K562 (cell line): ENCODE measurements at regions not wholly inside any gene's neighbourhood (a gene's known extent, or its start where the extent isn't known, plus 50 kb on each side); places are given as distances from the start of the nearest gene placed in this dataset.

Source experiments
- ATAC-seq: fragments of 200-7000 bp; cut with Tn5 transposase; 3 replicates; pipeline ENCODE4 v1.9.1; 2020; ENCODE audit warnings: moderate library complexity
- BruUV-seq: library from RNA; stranded (reverse); fragments of 400-500 nt; replicated peaks from 2 replicates; lab custom pipeline; 2021; lab: Mats Ljungman, UMichigan
- CTCF ChIA-PET: fragments of 300-600 bp; formaldehyde crosslinking; extraction: SDS; loops from one replicate; lab custom pipeline; 2021; ENCODE audit warnings: low intra/inter-chr PET ratio; lab: Yijun Ruan, JAX
- POLR2A ChIA-PET: fragments of 300-600, 350-650 bp; sonication (Branson Sonifier 250); formaldehyde crosslinking; extraction: SDS; loops from one replicate; lab custom pipeline; 2021; ENCODE audit warnings: antibody characterized with exemption, inconsistent platforms; lab: Yijun Ruan, JAX
- DNase-seq, 4 experiments: peaks; one replicate each; pipeline versions ENCODE4 v3.0.0 to v3.0.0-alpha.2; 2011 to 2018; ENCODE audit warnings: low spot score in 3 of 4, mixed read lengths in 3 of 4; ENCODE audit errors: extremely low read depth in 1 of 4
- FAIRE-seq: peaks from 2 replicates; lab custom pipeline; 2011; peaks lifted over from hg19 to GRCh38; lab: Jason Lieb, UNC
- H2AFZ ChIP-seq: 2 replicates; pipeline ENCODE4 v1.6.0; 2011; ENCODE audit warnings: low read depth, low read length, control low read depth, inconsistent platforms
- H3K27ac ChIP-seq: fragments of 200-600 bp; 3 replicates; pipeline ENCODE4 v1.8.0; 2011; ENCODE audit warnings: low read depth, mild to moderate bottlenecking, control low read depth, inconsistent platforms, low read length, moderate library complexity, mixed read lengths; ENCODE audit errors: extremely low read depth
- H3K27me3 ChIP-seq, 2 experiments: fragments of 300-600 bp in 1 of 2; 2 replicates in 1 of 2; 3 replicates in 1 of 2; pipeline versions ENCODE4 v1.6.0 to v1.8.0; 2011; ENCODE audit warnings: inconsistent platforms in 2 of 2, low read length in 2 of 2, mild to moderate bottlenecking in 1 of 2, mixed read lengths in 1 of 2, moderate library complexity in 1 of 2; ENCODE audit not compliant: control insufficient read depth in 2 of 2, insufficient read depth in 2 of 2
- H3K36me3 ChIP-seq: fragments of 300-600 bp; 3 replicates; pipeline ENCODE4 v1.8.0; 2011; ENCODE audit warnings: mild to moderate bottlenecking, low read length, inconsistent platforms; ENCODE audit not compliant: control insufficient read depth, insufficient read depth
- H3K4me1 ChIP-seq, 2 experiments: fragments of 200-600 bp in 1 of 2; replicated peaks in 1 of 2; 2 replicates in 1 of 2; 3 replicates in 1 of 2; pipeline versions ENCODE4 v1.5.1 to v1.8.0; 2011; ENCODE audit warnings: inconsistent platforms in 2 of 2, low read length in 2 of 2, mild to moderate bottlenecking in 1 of 2, mixed read lengths in 1 of 2, moderate library complexity in 1 of 2; ENCODE audit not compliant: control insufficient read depth in 2 of 2, insufficient read depth in 2 of 2
- H3K4me2 ChIP-seq: 2 replicates; pipeline ENCODE4 v1.6.1; 2011; ENCODE audit warnings: low read length, control low read depth, inconsistent platforms, mixed read lengths; ENCODE audit not compliant: insufficient read depth
- H3K4me3 ChIP-seq: fragments of 200-600 bp; sonication (generic), shearing (Covaris generic); 2 replicates; pipeline ENCODE4 v1.5.1; 2016; ENCODE audit warnings: control low read depth, inconsistent platforms
- H3K79me2 ChIP-seq: fragments of 200-600 bp; 3 replicates; pipeline ENCODE4 v1.8.0; 2011; ENCODE audit warnings: low read length, inconsistent platforms; ENCODE audit not compliant: control insufficient read depth, insufficient read depth
- H3K9ac ChIP-seq, 2 experiments: 2 replicates each; pipeline versions ENCODE4 v1.6.0 to v1.6.1; 2011; ENCODE audit warnings: low read depth in 2 of 2, low read length in 2 of 2, control low read depth in 1 of 2, inconsistent platforms in 1 of 2, mild to moderate bottlenecking in 1 of 2, mixed read lengths in 1 of 2; ENCODE audit not compliant: insufficient read depth in 1 of 2
- H3K9me1 ChIP-seq: one replicate; pipeline ENCODE4 v1.6.0; 2011; ENCODE audit warnings: inconsistent platforms, mild to moderate bottlenecking, low read length, moderate library complexity; ENCODE audit not compliant: control insufficient read depth, insufficient read depth
- H3K9me3 ChIP-seq: replicated peaks from 2 replicates; pipeline ENCODE4 v1.5.1; 2011; ENCODE audit warnings: low read depth, low read length, inconsistent platforms; ENCODE audit not compliant: control insufficient read depth, insufficient read depth
- H4K20me1 ChIP-seq: replicated peaks from 2 replicates; pipeline ENCODE4 v1.6.1; 2011; ENCODE audit warnings: low read length, inconsistent platforms, mixed read lengths; ENCODE audit not compliant: control insufficient read depth, insufficient read depth
- CBFA2T3 ChIP-seq: fragments of 450-650 bp; IDR thresholded peaks from 2 replicates; pipeline ENCODE4 v1.6.1; 2017
- CREB1 ChIP-seq, 2 experiments: sonication (generic) in 1 of 2; formaldehyde crosslinking in 1 of 2; IDR thresholded peaks; 2 replicates each; pipeline versions ENCODE4 v1.6.1 to v1.8.0; 2012 to 2022; ENCODE audit warnings: inconsistent platforms in 1 of 2, mild to moderate bottlenecking in 1 of 2, missing genetic modification reagents in 1 of 2, moderate library complexity in 1 of 2
- E2F3 ChIP-seq: fragments of 250-450 bp; sonication (Bioruptor Pico); IDR thresholded peaks from 2 replicates; pipeline ENCODE4 v1.4.0; 2020; ENCODE audit warnings: mild to moderate bottlenecking
- FOSL1 ChIP-seq: fragments of 200-800 bp; sonication (Bioruptor generic); conservative IDR thresholded peaks from 2 replicates; pipeline ENCODE4 v1.6.1; 2016; ENCODE audit warnings: missing genetic modification characterization, missing compliant biosample characterization
- ZC3H8 ChIP-seq: fragments of 450-650 bp; IDR thresholded peaks from 2 replicates; pipeline ENCODE4 v1.6.1; 2017
- ZNF551 ChIP-seq: fragments of 250-450 bp; sonication (Bioruptor Pico); IDR thresholded peaks from 2 replicates; pipeline ENCODE4 v1.5.0; 2021; ENCODE audit warnings: mild to moderate bottlenecking, moderate library complexity
- ZNF584 ChIP-seq: fragments of 200-800 bp; sonication (Bioruptor generic); IDR thresholded peaks from 2 replicates; pipeline ENCODE4 v1.6.1; 2016; ENCODE audit warnings: low read depth, mild to moderate bottlenecking, missing genetic modification characterization, missing compliant biosample characterization
- ZNF780A ChIP-seq: fragments of 250-450 bp; sonication (Bioruptor Pico); IDR thresholded peaks from 2 replicates; pipeline ENCODE4 v1.5.0; 2021; ENCODE audit warnings: mild to moderate bottlenecking
- WGBS: fragments of 100-300 bp; shearing (Covaris generic); methylation state at CpG from one replicate; pipeline ENCODE4 v1.1.6; 2016; ENCODE audit warnings: low coverage, mixed read lengths; ENCODE audit not compliant: insufficient coverage; ENCODE audit errors: missing lambda C conversion rate; 5-methylcytosine and 5-hydroxymethylcytosine counted together
- in situ Hi-C: fragments of 300-500 bp; cut with MboI; formaldehyde crosslinking; loops from 4 replicates; pipeline ENCODE4 v1.15.0; 2018; ENCODE audit warnings: inconsistent platforms, mixed read lengths
- intact Hi-C: fragments of 100-400 bp; cut with micrococcal nuclease; formaldehyde crosslinking; loops from 2 replicates; pipeline ENCODE4 v1.14.2; 2022
- TF ChIP-seq, protein P1 (sequence below): fragments of 450-650 bp; formaldehyde crosslinking; IDR thresholded peaks from 2 replicates; pipeline ENCODE4 v1.4.0; 2020; ENCODE audit warnings: mild to moderate bottlenecking, moderate library complexity
- TF ChIP-seq, protein P2 (sequence below): fragments of 250-450 bp; sonication (Bioruptor Pico); IDR thresholded peaks from 2 replicates; pipeline ENCODE4 v1.5.0; 2021; ENCODE audit warnings: mild to moderate bottlenecking, borderline replicate concordance
- TF ChIP-seq, protein P3 (sequence below): fragments of 450-650 bp; IDR thresholded peaks from 2 replicates; pipeline ENCODE4 v1.6.1; 2016; ENCODE audit warnings: antibody characterized with exemption

- no peak overlapping the region for H3K4me3 ChIP-seq
- BruUV-seq, result no TSS peak
- FAIRE-seq (no peak), ATAC-seq (no peak), DNase-seq (no peak)
- 13% methylated on average over 6 of the region's 6 CpGs for WGBS
- H2AFZ ChIP-seq, result no peak overlapping the region
- H3K9me3 ChIP-seq, result no peaks in the 10 kb centered on the region
- POLR2A ChIA-PET, result no interaction called here
- no peaks in the 10 kb centered on the region for H4K20me1 ChIP-seq
- no peaks in the 10 kb centered on the region for H3K79me2 ChIP-seq
- TF ChIP-seq ZNF551 (CRISPR knock-in tag), result no peak
- no peak for TF ChIP-seq FOSL1 (tag)
- no peak for TF ChIP-seq ZC3H8
- no peaks in the 10 kb centered on the region for H3K9me1 ChIP-seq
- no peaks in the 10 kb centered on the region for H3K27me3 ChIP-seq
- no peaks in the 10 kb centered on the region for H3K36me3 ChIP-seq
- in situ Hi-C loops, result no loop called here
- CTCF ChIA-PET, result no interaction called here
- H3K4me2 ChIP-seq, result no peak overlapping the region
- no peaks in the 10 kb centered on the region; a peak in 2 of 5 replicates for H3K4me1 ChIP-seq
- no peak overlapping the region for H3K27ac ChIP-seq
- H3K9ac ChIP-seq, result no peak overlapping the region
- intact Hi-C loops, result no loop called here
Measured at GRCh38 chr2:226657340-226658053, 142.1 kb downstream of the IRS1 start.

DNA sequence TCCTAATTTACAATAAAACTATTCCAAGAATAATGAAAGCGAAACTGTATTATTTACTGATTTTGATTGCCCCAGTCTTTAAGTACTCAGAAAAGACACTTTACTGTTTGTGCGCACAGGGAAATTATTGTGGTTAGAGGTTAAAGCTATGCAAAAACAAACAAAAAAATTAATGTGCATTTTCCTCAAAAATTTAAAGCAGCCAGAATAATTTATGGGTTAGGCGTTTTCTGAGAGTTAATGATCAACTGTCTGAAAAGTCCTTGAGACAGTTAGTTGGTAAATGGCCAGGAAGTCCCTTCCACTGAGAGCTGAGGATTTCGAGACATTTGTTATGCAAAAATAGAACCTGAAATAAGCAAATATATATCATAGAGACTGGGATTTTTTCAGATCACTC lies 143.3 kb downstream of the IRS1 start:
- Histone ChIP-seq H3K4me1 (no peaks in the 10 kb centered on the region; a peak in 1 of 5 replicates), H4K20me1 (no peaks in the 10 kb centered on the region), H3K79me2 (no peaks in the 10 kb centered on the region), H3K4me3 (no peak overlapping the region), H2AFZ (no peak overlapping the region), H3K9ac (no peak overlapping the region), H3K36me3 (no peaks in the 10 kb centered on the region), H3K9me1 (no peaks in the 10 kb centered on the region), H3K27ac (no peak overlapping the region), H3K4me2 (no peak overlapping the region), H3K9me3 (no peaks in the 10 kb centered on the region), H3K27me3 (no peaks in the 10 kb centered on the region)
- DNase-seq (no peak), FAIRE-seq (no peak), ATAC-seq (no peak)
- 8% methylated on average over 4 of the region's 4 CpGs for WGBS
- CTCF ChIA-PET, result no interaction called here
- POLR2A ChIA-PET, result no interaction called here
- BruUV-seq, result no TSS peak
- in situ Hi-C loops, result no loop called here
- intact Hi-C loops, result no loop called here
- TF ChIP-seq ZNF584 (CRISPR knock-in tag) (no peak), E2F3 (CRISPR knock-in tag) (no peak), ZNF780A (CRISPR knock-in tag) (no peak), CBFA2T3 (no peak), CREB1 (IDR thresholded peaks at IDR 0.05) (no peak), CREB1 (CRISPR knock-in tag; IDR thresholded peaks at IDR 0.05) (no peak)
- TF ChIP-seq, protein P1, sequence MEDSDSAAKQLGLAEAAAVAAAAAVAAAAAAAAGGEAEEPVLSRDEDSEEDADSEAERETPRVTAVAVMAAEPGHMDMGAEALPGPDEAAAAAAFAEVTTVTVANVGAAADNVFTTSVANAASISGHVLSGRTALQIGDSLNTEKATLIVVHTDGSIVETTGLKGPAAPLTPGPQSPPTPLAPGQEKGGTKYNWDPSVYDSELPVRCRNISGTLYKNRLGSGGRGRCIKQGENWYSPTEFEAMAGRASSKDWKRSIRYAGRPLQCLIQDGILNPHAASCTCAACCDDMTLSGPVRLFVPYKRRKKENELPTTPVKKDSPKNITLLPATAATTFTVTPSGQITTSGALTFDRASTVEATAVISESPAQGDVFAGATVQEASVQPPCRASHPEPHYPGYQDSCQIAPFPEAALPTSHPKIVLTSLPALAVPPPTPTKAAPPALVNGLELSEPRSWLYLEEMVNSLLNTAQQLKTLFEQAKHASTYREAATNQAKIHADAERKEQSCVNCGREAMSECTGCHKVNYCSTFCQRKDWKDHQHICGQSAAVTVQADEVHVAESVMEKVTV (CRISPR knock-in tag), result no peak
- TF ChIP-seq, protein P2, sequence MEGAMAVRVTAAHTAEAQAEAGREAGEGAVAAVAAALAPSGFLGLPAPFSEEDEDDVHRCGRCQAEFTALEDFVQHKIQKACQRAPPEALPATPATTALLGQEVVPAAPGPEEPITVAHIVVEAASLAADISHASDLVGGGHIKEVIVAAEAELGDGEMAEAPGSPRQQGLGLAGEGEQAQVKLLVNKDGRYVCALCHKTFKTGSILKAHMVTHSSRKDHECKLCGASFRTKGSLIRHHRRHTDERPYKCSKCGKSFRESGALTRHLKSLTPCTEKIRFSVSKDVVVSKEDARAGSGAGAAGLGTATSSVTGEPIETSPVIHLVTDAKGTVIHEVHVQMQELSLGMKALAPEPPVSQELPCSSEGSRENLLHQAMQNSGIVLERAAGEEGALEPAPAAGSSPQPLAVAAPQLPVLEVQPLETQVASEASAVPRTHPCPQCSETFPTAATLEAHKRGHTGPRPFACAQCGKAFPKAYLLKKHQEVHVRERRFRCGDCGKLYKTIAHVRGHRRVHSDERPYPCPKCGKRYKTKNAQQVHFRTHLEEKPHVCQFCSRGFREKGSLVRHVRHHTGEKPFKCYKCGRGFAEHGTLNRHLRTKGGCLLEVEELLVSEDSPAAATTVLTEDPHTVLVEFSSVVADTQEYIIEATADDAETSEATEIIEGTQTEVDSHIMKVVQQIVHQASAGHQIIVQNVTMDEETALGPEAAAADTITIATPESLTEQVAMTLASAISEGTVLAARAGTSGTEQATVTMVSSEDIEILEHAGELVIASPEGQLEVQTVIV (CRISPR knock-in tag), result no peak
- TF ChIP-seq, protein P3, sequence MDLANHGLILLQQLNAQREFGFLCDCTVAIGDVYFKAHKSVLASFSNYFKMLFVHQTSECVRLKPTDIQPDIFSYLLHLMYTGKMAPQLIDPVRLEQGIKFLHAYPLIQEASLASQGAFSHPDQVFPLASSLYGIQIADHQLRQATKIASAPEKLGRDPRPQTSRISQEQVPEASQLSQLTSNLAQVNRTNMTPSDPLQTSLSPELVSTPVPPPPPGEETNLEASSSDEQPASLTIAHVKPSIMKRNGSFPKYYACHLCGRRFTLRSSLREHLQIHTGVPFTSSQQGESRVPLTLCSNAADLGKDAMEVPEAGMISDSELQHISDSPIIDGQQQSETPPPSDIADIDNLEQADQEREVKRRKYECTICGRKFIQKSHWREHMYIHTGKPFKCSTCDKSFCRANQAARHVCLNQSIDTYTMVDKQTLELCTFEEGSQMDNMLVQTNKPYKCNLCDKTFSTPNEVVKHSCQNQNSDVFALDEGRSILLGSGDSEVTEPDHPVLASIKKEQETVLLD, result no peak
